Right ventricle myocardium superior (tissue), 1 donor: ENCODE measurements at regions not wholly inside any gene's neighbourhood (a gene's known extent, or its start where the extent isn't known, plus 50 kb on each side); places are given as distances from the start of the nearest gene placed in this dataset.
"Not testable (repeated sequence)": the region's sequence is repeated elsewhere in the genome, so short reads cannot be mapped to it uniquely, and the experiment has no call there.

Source experiments
- ATAC-seq: fragments of 200-7000 bp; cut with Tn5 transposase; one replicate; pipeline ENCODE4 v1.9.1; 2020; ENCODE audit warnings: mild to moderate bottlenecking; ENCODE audit not compliant: poor library complexity
- DNase-seq: peaks from one replicate; pipeline ENCODE4 v3.0.0-alpha.2; 2020
- intact Hi-C: fragments of 100-400 bp; cut with DNase I; formaldehyde crosslinking; loops from one replicate; pipeline ENCODE4 v1.11.2; 2022
- donor health status: DM: no; HTN: yes; CAD: no; lungs with severe emphysema.

DNA sequence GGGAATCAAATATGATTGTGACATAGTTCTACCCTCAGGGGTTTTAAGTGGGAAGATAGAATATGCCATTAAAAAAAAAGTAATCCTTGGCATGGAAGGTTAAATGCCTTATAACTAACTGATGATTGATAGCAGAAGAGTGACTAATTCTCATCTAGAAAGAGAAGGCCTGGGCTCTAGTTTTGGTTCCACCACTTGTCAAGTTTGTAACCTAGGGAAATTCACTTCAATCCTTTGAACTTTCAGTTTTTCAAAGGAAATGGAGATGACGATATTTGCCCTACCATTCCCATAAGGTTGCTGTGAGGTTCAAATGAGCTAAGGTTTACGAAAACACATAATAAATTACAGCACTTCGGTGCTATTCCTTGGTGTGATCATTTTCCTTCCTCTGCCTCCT is 88.5 kb downstream of the GPR88 start:
- DNase-seq = no peak
- intact Hi-C loops = no loop called here
- ATAC-seq = no peak

DNA sequence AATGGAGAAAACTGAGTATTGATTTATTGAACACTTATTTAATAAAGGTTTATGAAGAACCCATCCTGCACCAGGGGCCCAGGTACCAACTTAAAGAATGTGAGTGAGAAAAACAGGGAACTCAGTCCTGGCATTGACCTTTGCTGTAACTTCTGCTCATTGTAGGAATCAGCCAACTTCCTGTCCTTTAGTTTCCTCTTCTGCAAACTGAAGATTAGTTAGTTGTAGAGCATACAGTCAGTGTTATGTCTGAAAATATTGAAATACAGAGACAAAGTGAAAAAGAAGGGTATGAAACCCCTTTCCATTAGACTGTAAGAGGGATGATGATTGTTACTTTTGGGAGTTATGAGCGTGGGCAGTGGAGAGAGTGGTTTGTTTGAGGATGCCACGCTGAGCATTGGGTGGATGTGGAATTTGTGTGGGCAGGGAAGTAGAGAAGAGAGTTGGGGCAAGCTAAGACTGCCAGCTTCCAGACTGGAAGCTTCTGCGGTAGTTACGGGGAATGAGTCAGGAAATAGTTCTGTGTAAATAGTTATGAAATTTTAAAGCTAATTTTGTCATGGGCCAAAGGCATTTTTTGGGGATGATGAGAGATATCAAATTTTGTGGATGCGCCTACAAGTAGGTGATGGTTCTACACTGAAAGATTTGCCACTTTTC is 89.2 kb downstream of the GPR88 start:
- intact Hi-C loops = no loop called here
- ATAC-seq (no peak), DNase-seq (no peak)

DNA sequence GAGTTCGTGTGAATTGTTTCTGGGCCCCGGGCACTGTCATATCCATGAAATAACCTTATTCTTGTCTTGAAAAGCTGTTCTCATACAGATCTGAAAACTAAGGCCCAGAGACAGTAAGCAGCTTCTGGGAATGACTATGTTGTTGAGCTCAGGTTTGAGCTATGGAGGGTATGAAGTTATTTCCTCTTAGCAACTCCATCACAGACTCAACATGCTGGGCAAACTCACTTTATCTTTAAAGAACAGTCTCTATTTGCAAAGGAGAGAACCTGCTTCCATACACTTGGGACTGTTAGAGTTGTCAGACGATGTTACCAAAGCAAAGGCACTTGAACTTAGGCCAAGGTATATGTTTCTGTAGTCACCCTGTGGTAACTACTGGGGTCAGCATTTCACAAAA is 90.0 kb downstream of the GPR88 start:
- no peak for ATAC-seq
- intact Hi-C loops = no loop called here
- no peak for DNase-seq

DNA sequence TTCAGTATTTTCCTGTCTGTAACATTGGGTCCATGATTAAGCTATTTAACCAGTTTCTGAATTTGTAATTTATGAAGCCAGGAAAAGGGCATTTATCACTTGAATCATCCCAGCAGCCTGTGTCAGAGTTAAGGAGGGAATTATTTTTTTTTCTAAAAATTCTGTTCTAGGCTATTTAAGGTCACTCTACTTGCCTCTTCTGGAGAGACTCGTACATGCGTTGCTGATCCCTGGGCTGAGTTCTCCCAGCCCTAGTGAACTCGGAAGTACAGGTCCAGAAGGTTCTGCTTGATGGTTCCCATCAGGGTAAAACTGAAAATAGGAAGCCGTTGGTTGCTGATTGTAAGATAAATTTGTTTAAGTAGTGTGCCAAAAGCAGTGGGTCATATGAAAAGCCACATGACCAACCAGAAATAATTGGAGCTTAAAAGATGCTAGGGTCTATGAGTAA is 90.7 kb downstream of the GPR88 start:
- DNase-seq (no peak), ATAC-seq (peak; percentile 34)
- intact Hi-C loops = no loop called here

DNA sequence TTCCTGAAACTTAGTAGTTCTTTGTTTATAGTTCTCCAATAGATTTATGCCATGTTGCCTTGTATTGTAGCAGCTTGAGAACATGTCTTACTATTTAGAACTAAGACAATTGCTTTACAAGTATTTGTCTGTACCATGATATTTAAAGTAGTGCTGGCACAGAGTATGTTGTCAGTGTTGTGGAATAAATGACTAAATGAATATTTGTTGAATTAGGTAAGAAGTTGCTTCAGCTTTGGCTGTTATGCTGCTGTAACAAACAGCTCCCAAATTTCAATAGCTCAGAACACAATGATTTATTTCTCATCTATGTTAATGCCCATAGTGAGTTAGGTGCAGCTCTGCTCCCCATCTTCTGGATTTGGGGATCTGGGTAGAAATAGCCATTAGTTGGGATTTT is 90.2 kb upstream of the VCAM1 start:
- intact Hi-C loops = no loop called here
- ATAC-seq = no peak
- DNase-seq = no peak

DNA sequence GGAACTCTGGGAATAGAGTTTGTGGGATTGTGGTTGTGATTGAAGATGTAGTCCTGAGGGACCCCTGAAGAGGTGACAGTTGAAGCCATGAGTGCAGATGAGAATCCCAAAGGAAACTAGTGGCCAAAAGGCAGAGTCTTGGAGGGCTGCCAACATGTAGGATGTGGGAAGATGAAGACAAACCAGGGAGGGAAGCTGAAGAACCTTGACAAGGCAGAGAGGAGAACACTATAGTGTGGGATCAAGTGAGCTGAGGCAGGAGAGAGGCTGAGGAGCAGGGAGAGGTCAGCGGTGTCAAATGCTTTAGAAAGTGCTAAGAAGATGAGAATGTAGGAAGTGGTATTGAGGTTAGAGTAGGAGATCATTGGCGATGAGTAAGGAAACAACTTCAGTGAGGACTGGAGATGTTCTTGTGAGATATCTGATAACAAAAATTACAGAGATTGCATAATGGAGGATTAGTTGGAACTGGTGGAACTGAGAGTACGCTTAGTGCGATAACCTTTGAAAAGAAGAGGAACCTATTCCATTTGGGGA is 88.5 kb upstream of the VCAM1 start:
- no peak for DNase-seq
- intact Hi-C loops = no loop called here
- no peak for ATAC-seq

DNA sequence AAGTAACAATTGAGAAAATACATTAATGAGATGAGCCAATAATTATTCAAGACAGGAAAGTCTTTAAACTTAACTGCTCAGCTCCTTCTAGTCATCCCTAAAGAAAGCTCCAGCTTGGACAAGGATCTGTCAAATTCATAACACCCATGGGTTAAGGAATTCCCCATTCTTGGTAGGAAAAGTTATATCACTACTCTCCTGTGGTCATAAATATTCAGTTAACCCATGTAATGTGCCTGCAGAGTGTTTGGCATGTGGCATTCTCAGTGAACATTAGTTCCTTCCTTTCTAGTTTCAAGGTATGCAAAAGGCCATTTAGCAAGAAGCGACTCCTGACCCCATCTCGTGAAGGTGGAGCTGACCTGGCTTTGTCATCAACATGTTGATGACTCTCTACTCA is 76.7 kb upstream of the VCAM1 start:
- intact Hi-C loops = no loop called here
- no peak for DNase-seq
- no peak for ATAC-seq

DNA sequence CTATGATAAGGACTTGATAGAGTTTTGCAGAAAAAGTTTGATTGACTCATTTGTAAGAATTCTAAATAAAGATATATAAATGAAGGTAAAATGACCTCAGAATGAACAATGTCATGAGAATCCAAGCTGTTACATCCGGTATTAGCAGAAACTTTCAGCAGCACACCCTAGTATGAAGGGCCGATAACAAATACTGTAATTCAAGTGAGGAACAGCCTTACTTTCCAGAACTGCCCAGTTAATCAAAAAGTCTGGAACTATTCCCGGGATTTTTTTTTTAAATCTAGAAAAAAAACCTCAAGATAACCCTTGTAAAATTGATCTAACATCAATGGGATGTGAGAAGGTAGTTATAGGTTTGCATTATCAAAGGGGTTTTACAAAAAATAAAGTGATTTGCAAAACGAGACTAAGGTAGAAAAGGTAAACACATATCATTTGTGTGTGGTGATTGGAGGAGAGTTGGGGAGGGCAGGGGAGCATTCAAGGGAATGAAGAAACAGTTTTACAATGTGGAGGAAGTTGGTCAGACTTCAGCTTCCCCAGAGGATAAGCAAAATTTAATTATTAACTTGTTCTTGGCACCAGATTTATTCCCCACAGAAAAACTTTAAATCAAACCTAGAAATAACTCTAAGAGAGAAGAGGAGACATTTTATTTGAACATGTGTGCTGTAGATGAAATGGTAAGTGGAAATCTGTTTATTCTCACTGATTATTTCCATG is 75.9 kb upstream of the VCAM1 start:
- ATAC-seq (peak; percentile 71), DNase-seq (no peak)
- intact Hi-C loops = no loop called here

DNA sequence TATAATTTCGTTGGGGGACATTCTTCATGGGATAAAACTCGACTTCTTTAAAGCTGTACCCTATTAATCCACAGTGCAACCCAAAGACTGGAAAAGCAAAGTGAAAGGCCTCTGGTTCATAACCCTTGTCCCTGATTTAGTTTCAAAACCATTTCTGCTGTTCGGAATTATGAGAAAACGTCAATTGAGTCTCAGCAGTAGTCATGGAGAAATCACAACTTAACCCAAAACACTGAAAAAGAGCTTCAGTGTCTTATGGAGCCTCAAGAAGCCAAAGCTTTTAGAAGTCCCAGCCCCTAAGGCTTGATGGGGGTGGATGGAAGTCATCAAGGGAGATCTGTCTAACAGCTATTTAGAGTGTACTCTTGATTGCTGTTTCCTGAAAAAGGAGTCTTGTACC is 73.5 kb upstream of the VCAM1 start:
- DNase-seq (no peak), ATAC-seq (no peak)
- intact Hi-C loops = no loop called here

DNA sequence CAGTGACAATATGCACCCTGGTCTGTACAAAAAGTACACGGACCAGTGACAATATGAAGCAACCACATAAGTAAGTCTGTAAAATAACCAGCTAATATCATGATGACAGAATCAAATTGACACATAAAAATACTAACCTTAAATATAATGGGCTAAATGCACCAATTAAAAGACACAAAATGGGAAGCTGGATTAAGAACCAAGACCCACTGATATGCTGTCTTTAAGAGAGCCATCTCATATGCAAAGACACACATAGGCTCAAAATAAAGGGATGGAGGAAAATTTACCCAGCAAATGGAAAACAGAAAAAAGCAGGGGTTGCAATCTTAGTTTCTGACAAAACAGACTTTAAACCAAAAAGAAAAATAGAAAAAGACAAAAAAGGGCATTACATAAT is 70.4 kb upstream of the VCAM1 start:
- DNase-seq = no peak
- ATAC-seq = no peak
- intact Hi-C loops = no loop called here

DNA sequence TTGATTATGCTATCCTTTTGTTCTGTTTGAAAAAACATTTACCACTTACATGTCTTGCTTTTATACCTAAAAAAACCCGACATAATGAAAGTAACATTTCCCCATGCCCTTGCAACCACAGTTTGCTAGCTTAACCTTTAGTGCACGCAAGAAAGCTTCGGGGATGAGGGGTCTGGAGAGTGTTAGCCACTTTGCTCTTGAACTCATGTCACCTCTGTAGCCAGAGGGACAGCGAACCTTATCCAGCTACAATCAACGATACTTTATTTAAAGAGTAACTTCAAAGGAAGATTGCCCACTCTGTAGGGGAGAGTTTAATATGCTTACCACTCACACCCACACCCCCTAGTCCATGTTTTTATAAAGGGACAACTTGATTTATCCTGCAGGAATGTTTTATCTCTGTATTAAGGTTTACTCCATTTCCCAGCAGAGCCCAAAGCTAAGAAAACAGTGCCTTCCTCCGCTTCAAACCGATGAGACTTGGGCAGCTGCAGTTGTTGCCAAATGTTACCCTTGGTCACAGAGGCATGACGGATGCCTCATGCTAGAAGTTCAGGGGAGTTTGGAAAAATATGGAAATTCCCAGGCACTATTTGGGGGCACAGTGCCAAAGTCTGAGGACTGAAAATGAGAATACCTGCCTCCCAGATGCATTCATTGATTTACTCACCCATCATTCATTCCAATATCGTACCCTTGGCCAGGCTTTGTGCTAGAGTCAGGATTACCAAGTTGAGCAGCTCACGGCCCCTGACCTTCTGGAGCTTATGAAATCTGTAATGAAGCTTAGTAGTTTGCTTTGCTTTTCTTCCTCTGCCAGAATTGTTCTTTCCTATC is 61.4 kb upstream of the VCAM1 start:
- ATAC-seq = no peak
- intact Hi-C loops = no loop called here
- no peak for DNase-seq

DNA sequence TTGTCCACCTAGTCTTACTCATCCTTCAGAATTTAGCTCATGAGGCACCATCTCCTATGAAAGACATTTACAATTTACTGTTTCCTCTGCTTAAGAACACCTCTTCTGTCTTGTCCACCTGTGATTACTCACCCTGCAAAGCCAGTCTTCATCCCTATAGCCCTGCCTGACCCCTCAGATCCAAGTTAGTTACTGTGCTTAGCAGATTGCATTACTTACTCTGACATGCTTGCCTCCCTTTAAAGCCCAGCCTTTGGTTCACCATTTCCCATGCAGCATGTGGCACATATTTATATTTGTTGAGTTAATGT is 60.9 kb upstream of the VCAM1 start:
- DNase-seq = no peak
- intact Hi-C loops = no loop called here
- no peak for ATAC-seq

DNA sequence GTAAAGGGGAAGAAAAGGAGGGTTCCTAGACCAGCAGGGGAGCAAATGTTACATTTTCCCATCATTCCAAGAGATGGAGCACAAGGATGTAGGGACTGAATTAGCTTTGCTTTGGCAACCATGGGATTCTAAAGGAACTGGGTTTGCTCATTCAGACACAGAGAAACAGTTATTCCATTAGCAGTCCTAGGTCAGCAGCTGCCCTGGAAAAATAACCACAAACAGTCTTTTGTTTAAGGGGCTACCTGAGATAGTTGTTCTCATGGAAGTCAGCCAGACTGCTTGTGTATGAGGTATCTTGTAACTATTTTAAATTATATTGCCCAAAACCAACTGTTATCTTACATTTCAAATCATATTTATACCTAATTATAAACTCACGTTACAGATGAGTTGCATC is 58.4 kb upstream of the VCAM1 start:
- DNase-seq (no peak), ATAC-seq (no peak)
- intact Hi-C loops = no loop called here

DNA sequence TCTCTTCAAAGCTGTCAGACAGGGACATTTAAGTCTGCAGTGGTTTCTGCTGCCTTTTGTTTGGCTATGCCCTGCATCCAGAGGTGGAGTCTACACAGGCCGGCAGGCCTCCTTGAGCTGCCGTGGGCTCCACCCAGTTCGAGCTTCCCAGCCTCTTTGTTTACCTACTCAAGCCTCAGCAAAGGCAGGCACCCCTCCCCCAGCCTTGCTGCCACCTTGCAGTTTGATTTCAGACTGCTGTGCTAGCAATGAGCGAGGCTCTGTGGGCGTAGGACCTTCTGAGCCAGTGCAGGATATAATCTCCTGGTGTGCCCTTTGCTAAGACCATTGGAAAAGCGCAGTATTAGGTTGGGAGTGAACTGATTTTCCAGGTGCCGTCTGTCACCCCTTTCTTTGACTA is 51.0 kb upstream of the VCAM1 start:
- DNase-seq, intact Hi-C loops, ATAC-seq: not testable (repeated sequence)
